Tibial nerve (tissue), 4 donors: ENCODE measurements at regions not wholly inside any gene's neighbourhood (a gene's known extent, or its start where the extent isn't known, plus 50 kb on each side); places are given as distances from the start of the nearest gene placed in this dataset.

Experiments
- DNase-seq, 2 donors: peaks; one replicate each; pipeline ENCODE4 v3.0.0-alpha.2; 2019; ENCODE audit warnings: low spot score in 2 of 2
- H3K27ac ChIP-seq, 4 donors: fragments of 200-600 bp; sonication (generic) in 3 of 4; one replicate each; pipeline ENCODE4 v1.5.1; 2017 to 2019; ENCODE audit warnings: mild to moderate bottlenecking in 1 of 4
- H3K27me3 ChIP-seq, 2 donors: fragments of 200-600 bp; sonication (generic) in 1 of 2; one replicate each; pipeline versions ENCODE4 v1.5.1 to v1.6.0; 2017 to 2019
- H3K36me3 ChIP-seq, 3 donors: fragments of 200-600 bp; sonication (generic); one replicate each; pipeline ENCODE4 v1.5.1; 2018 to 2019
- H3K4me1 ChIP-seq, 4 donors: fragments of 200-600 bp; sonication (generic) in 3 of 4; one replicate each; pipeline ENCODE4 v1.5.1; 2017 to 2019
- H3K4me3 ChIP-seq, 4 donors: fragments of 200-600 bp; sonication (generic) in 3 of 4; one replicate each; pipeline ENCODE4 v1.5.1; 2017 to 2019; ENCODE audit warnings: mild to moderate bottlenecking in 1 of 4, moderate library complexity in 1 of 4
- H3K9me3 ChIP-seq, 4 donors: fragments of 200-600 bp; sonication (generic) in 3 of 4; one replicate each; pipeline ENCODE4 v1.5.1; 2017 to 2019
- EP300 ChIP-seq, 2 donors: sonication (generic); formaldehyde crosslinking; IDR thresholded peaks; one replicate each; pipeline ENCODE4 v1.6.1; 2017; ENCODE audit warnings: antibody characterized with exemption in 2 of 2, mild to moderate bottlenecking in 1 of 2
- POLR2A ChIP-seq, 2 donors: fragments of 450-650 bp; IDR thresholded peaks; one replicate each; pipeline ENCODE4 v1.6.1; 2017; ENCODE audit warnings: antibody characterized with exemption in 2 of 2, mild to moderate bottlenecking in 2 of 2, moderate library complexity in 2 of 2
- WGBS, 2 donors: methylation state at CpG; one replicate each; pipeline ENCODE4 v1.1.5; 2018; 5-methylcytosine and 5-hydroxymethylcytosine counted together
- TF ChIP-seq, protein P1 (sequence below), 5 experiments: fragments of 200-600 bp in 3 of 5; fragments of 450-650 bp in 2 of 5; sonication (generic) in 3 of 5; IDR thresholded peaks; one replicate each; pipeline ENCODE4 v1.5.1; 2016 to 2019; ENCODE audit warnings: antibody characterized with exemption in 5 of 5, mild to moderate bottlenecking in 3 of 5, moderate library complexity in 2 of 5

DNA sequence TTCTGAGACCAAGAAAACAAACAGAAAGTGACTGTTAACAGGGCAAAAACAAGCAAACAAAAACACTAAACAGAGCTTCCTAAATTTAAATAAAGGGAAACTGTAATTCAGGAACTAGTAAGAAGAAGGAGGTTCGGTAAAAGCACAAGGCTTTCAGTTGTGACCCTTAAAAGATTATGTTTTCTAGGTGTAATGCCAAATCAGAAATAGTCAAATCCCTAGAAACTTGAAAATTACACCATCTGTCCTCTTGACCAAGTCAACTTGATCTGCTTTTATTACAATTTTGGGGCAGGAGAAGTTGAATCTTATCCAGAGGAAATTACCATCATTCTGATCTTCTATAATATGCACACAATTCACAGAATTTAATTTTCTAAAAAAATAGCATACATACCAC lies 754.0 kb upstream of the ADGRL4 start:
- 12 to 62% methylated on average over 1 of the region's 1 CpG for WGBS, 2 donors
- no peak overlapping the region for H3K27ac ChIP-seq
- no peak for TF ChIP-seq EP300 (IDR thresholded peaks at IDR 0.05)
- TF ChIP-seq, protein P1, sequence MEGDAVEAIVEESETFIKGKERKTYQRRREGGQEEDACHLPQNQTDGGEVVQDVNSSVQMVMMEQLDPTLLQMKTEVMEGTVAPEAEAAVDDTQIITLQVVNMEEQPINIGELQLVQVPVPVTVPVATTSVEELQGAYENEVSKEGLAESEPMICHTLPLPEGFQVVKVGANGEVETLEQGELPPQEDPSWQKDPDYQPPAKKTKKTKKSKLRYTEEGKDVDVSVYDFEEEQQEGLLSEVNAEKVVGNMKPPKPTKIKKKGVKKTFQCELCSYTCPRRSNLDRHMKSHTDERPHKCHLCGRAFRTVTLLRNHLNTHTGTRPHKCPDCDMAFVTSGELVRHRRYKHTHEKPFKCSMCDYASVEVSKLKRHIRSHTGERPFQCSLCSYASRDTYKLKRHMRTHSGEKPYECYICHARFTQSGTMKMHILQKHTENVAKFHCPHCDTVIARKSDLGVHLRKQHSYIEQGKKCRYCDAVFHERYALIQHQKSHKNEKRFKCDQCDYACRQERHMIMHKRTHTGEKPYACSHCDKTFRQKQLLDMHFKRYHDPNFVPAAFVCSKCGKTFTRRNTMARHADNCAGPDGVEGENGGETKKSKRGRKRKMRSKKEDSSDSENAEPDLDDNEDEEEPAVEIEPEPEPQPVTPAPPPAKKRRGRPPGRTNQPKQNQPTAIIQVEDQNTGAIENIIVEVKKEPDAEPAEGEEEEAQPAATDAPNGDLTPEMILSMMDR (IDR thresholded peaks at IDR 0.05) = no peak
- no peak for TF ChIP-seq POLR2A (IDR thresholded peaks at IDR 0.05)

DNA sequence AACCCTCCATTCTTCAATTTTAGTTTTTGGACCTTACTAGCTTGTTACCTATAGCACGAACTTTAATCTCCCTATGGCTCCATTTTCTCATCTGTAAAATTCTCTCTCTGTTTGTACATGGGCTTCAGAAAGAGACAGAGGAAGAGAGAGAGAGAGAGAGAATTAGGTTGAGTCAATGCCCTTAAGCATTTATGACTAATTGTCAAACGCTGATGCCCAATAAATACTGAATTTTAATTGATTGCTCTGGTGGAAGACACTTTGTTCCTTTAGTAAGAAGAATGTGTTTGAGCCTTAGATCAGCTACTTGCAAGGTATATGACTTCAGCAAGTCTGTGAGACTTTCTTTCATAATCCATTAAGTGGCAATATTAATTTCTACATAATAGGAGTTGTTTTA lies 743.1 kb upstream of the ADGRL4 start:
- WGBS, 2 donors = 62 to 74% methylated on average over 2 of the region's 2 CpGs
- no peak for DNase-seq
- H3K4me3 ChIP-seq = no peak overlapping the region
- TF ChIP-seq EP300 (IDR thresholded peaks at IDR 0.05) (no peak), POLR2A (IDR thresholded peaks at IDR 0.05) (no peak)
- no peaks in the 10 kb centered on the region for H3K36me3 ChIP-seq
- H3K9me3 ChIP-seq = no peaks in the 10 kb centered on the region
- H3K27ac ChIP-seq = no peak overlapping the region
- H3K27me3 ChIP-seq = no peaks in the 10 kb centered on the region
- no peaks in the 10 kb centered on the region for H3K4me1 ChIP-seq

More for the DNA sequence above, 754.0 kb upstream of the ADGRL4 start:
- no peak for DNase-seq
- Histone ChIP-seq H3K4me1 (no peaks in the 10 kb centered on the region), H3K36me3 (no peaks in the 10 kb centered on the region), H3K9me3 (peaks cover 0 to 6% (median 0%) of the 10 kb centered on the region in 4 donors), H3K4me3 (no peak overlapping the region), H3K27me3 (no peaks in the 10 kb centered on the region)

DNA sequence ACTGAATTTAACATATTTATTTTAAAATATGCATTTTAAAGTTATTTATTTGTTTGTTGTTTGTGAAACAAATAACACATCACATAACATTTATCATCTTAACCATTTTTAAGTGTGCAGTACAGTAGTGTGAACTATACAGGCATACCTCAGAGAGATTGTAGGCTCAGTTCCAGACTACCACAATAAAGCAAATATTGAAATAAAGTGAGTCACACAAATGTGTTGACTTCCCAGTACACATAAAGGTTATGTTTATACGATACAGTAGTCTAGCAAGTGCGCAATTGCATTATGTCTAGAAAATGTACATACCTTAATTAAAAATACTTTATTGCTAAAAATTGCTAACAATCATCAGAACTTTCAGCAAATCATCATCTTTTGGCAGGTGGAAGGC lies 739.4 kb upstream of the ADGRL4 start:
- H3K27me3 ChIP-seq = no peaks in the 10 kb centered on the region
- no peak for TF ChIP-seq POLR2A (IDR thresholded peaks at IDR 0.05)
- TF ChIP-seq, protein P1 (IDR thresholded peaks at IDR 0.05) = no peak
- no peak for DNase-seq
- no peaks in the 10 kb centered on the region for H3K9me3 ChIP-seq
- no peak overlapping the region for H3K4me3 ChIP-seq
- 89 to 95% methylated on average over 2 of the region's 2 CpGs for WGBS, 2 donors
- no peaks in the 10 kb centered on the region for H3K4me1 ChIP-seq
- no peak overlapping the region for H3K27ac ChIP-seq
- H3K36me3 ChIP-seq = no peaks in the 10 kb centered on the region

DNA sequence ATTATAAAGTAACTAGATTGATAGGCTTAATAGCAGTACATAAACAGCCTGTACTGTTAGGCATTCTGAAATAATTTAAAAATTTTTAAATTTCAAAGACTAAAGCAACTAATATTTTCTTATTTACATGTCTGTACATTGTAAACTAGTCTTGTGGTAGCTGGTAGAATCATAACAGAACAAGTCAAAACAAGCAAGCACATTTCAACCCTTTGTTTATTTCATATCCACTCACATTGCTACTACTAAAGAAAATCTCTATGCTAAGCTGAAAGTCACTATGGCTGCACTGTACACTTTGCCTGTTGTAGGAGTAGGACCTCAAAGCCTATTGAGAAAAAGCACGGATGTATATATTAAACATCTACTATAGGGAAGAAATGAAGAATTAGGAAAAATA lies 738.2 kb upstream of the ADGRL4 start:
- Histone ChIP-seq H3K27ac (no peak overlapping the region), H3K4me3 (no peak overlapping the region), H3K36me3 (no peaks in the 10 kb centered on the region), H3K9me3 (no peaks in the 10 kb centered on the region), H3K27me3 (no peaks in the 10 kb centered on the region), H3K4me1 (no peaks in the 10 kb centered on the region)
- WGBS, 2 donors = 93 to 98% methylated on average over 1 of the region's 1 CpG
- no peak for DNase-seq
- no peak for TF ChIP-seq POLR2A (IDR thresholded peaks at IDR 0.05)
- no peak for TF ChIP-seq EP300 (IDR thresholded peaks at IDR 0.05)
- TF ChIP-seq, protein P1 (IDR thresholded peaks at IDR 0.05) = no peak

DNA sequence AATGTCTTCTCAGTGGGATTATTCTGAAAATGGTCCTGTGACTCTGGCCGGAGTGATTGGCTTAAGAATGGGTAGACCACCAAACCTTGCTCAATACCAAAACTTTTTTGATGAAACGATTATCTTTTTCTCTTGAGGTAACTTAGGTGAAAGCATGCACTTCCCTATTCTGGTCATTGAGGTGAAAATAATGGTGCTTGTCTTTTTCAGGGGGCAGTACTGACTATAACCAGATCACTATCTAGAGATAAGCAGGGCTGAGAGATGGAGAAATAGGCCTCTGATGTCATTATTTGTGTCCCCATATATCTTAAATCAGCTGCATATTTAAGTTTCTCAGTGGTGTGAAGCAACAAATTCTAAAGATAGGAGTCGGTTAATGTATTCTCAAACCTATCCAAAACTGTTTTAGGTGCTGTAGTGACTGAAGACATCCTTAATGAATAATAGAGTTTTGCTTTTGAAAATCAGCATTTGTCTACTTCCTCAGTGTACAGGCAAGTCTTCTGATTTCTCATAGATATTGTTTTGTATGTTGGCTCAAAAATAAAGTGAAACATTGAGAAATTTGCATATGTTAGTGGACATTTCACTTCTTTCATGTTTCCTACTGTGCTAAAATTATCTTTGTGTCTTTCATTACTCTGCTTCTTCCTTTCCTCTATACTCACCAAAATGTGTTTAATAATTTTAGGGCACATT lies 735.3 kb upstream of the ADGRL4 start:
- no peak overlapping the region for H3K4me3 ChIP-seq
- peaks cover 0 to 9% (median 0%) of the 10 kb centered on the region in 4 donors for H3K9me3 ChIP-seq
- no peaks in the 10 kb centered on the region for H3K36me3 ChIP-seq
- TF ChIP-seq POLR2A (IDR thresholded peaks at IDR 0.05) (no peak), EP300 (IDR thresholded peaks at IDR 0.05) (no peak)
- TF ChIP-seq, protein P1 (IDR thresholded peaks at IDR 0.05) = no peak
- no peak overlapping the region for H3K27ac ChIP-seq
- 91% methylated on average over 3 of the region's 3 CpGs for WGBS, 2 donors
- no peaks in the 10 kb centered on the region for H3K4me1 ChIP-seq
- no peaks in the 10 kb centered on the region for H3K27me3 ChIP-seq
- no peak for DNase-seq
